BJ (cell line): ENCODE measurements at regions not wholly inside any gene's neighbourhood (a gene's known extent, or its start where the extent isn't known, plus 50 kb on each side); places are given as distances from the start of the nearest gene placed in this dataset.

ENCODE experiments used
- CTCF ChIA-PET: fragments of 350-600 bp; formaldehyde crosslinking; extraction: SDS; loops from one replicate; lab custom pipeline; 2021; ENCODE audit warnings: antibody characterized with exemption, inconsistent platforms; lab: Yijun Ruan, JAX
- POLR2A ChIA-PET: fragments of 300-600 bp; sonication (Branson Sonifier 250); formaldehyde crosslinking; extraction: SDS; loops from one replicate; lab custom pipeline; 2021; ENCODE audit warnings: antibody characterized with exemption; lab: Charles Lee
- DNase-seq: peaks from one replicate; pipeline ENCODE4 v3.0.0-alpha.2; 2011; ENCODE audit warnings: low read depth
- H3K27me3 ChIP-seq: 2 replicates; pipeline ENCODE4 v1.6.0; 2011; ENCODE audit warnings: low read length; ENCODE audit not compliant: control insufficient read depth, insufficient read depth
- H3K36me3 ChIP-seq: 2 replicates; pipeline ENCODE4 v1.5.1; 2011; ENCODE audit warnings: low read length; ENCODE audit not compliant: control insufficient read depth, insufficient read depth
- H3K4me3 ChIP-seq: 2 replicates; pipeline ENCODE4 v1.5.1; 2011; ENCODE audit warnings: low read depth, mild to moderate bottlenecking, control low read depth, low read length
- TF ChIP-seq, protein P1 (sequence below): IDR thresholded peaks from 2 replicates; pipeline ENCODE4 v1.5.1; 2011; ENCODE audit warnings: low read depth, mild to moderate bottlenecking, control low read depth, inconsistent platforms, low read length, moderate library complexity; ENCODE audit not compliant: insufficient read depth

DNA sequence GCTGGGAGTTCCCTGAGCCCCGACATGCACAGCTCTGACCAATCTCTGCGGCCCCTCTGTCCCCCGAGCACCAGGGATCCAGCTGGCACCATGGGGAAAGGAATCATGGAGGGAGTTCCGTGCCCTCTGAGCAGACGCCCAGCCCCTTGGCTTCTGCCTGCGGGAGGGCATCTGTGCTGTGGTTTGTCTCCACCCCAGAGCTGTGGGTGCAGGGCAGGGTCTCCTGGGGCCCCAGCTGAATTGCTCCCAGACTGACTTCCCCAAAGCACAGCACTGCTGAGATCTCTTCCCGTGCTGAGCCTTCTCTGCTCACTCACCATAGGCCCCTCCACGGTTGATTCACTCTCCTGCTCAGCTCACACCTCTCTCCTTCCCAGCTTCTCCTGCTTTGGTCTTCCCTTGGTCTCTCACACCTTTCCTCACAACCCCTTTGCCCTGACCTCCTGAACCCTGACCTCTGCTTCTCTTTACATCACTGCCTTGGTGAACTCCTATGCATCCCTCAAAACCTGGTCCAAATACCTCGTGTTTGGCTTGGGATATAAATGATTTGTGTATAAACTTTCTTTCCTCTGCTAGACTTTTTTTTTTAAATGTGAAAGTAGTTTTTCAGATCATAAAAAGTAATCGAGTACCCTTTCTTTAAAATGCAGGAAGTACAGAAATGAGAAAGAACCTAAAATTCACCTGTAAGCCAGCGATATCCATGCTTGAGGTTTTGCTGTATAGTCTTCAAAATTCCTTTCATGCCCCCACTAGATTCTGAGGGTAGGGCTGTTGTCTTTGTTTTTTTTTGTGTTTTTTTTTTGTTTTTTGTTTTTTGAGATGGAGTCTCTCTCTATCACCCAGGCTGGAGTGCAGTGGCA is 265.3 kb downstream of the SEC14L1 start:
- H3K4me3 ChIP-seq = no peak overlapping the region
- peaks cover 24% of the 10 kb centered on the region for H3K36me3 ChIP-seq
- CTCF ChIA-PET = interaction anchor here (1.2 to 2.5 kb wide), 6 partner anchors 15 to 75 kb away, joined by 3 to 8 read pairs (median 5); no protein-coding TSS in a partner anchor
- TF ChIP-seq, protein P1, sequence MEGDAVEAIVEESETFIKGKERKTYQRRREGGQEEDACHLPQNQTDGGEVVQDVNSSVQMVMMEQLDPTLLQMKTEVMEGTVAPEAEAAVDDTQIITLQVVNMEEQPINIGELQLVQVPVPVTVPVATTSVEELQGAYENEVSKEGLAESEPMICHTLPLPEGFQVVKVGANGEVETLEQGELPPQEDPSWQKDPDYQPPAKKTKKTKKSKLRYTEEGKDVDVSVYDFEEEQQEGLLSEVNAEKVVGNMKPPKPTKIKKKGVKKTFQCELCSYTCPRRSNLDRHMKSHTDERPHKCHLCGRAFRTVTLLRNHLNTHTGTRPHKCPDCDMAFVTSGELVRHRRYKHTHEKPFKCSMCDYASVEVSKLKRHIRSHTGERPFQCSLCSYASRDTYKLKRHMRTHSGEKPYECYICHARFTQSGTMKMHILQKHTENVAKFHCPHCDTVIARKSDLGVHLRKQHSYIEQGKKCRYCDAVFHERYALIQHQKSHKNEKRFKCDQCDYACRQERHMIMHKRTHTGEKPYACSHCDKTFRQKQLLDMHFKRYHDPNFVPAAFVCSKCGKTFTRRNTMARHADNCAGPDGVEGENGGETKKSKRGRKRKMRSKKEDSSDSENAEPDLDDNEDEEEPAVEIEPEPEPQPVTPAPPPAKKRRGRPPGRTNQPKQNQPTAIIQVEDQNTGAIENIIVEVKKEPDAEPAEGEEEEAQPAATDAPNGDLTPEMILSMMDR = no peak
- POLR2A ChIA-PET = no interaction called here
- no peaks in the 10 kb centered on the region for H3K27me3 ChIP-seq
- DNase-seq = no peak

DNA sequence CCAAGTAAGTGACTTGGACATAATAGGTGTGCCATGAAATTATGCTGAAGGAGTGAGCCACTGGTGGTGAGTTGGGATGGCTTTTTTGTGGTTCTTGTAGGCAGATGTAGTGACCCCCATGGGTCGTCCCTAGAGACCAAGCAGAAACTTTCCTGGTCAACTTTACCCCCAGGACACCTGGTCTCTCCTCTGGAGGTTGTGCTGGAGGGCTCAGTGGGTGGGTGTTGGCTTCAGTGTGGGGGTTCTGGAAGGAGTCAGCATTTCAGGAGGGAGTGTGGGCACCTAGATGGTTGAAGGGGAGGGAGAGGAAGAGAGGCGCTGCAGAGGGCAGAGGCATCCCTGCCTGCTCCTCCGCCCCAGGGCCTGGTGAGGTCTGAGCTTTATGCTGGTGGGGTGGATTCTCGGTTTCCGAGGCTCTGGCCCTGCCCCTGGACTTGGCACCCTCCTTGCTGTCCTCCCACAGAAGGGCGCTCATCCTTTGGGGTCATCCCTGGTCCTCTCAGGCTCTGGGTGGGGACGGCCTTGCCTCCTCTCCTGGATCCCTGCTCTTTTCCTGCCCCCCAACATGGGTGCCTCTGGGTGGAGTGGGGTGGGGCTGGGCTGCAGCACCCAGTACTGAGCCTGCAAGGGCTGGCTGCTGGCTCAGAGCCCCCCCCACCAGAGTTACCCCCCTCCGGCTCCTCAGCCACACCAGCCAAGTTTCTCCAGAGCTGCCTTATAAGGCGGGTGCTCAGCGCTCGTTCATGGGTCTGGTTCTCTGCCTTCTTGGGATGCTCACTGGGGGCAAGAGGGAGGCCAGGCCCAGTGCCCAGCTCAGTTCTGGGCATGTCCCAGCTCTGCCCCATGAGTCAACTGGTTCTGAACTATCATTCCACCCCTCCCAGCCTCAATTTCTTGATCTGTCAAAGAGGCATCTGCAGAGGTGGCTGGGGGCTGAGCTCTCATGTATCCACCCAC is 266.8 kb downstream of the SEC14L1 start:
- DNase-seq = no peak
- TF ChIP-seq, protein P1 = no peak
- POLR2A ChIA-PET = no interaction called here
- no peak overlapping the region for H3K4me3 ChIP-seq
- peaks cover 20% of the 10 kb centered on the region for H3K36me3 ChIP-seq
- CTCF ChIA-PET = interaction anchor here (1.3 to 2.5 kb wide), 3 partner anchors 11 to 77 kb away, joined by 4 to 8 read pairs (median 4); no protein-coding TSS in a partner anchor
- no peaks in the 10 kb centered on the region for H3K27me3 ChIP-seq

DNA sequence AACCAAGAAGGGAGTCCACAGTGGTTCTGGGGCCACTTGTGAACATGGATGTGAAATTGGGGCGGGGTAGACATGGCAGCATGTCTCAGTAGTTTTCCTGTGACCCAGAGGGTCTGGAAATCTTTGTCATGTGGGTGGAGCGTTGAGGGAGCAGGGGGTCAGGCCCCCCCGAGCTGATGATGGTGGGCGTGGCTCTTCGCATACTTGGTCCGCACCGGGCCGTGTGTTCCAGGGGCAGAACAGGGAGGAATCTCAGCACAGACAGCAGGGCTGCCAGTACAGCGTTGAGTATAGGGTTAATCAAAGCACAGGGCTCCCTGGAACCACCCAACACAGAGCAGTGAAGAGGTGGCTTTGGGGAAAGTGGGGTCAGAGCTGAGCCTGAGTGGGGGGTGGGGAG is 267.5 kb downstream of the SEC14L1 start:
- ChIA-PET POLR2A (no interaction called here), CTCF (interaction anchor here (1.3 to 1.5 kb wide), 2 partner anchors 12 to 77 kb away, joined by 4 read pairs; no protein-coding TSS in a partner anchor)
- no peaks in the 10 kb centered on the region for H3K27me3 ChIP-seq
- TF ChIP-seq, protein P1 = no peak
- H3K4me3 ChIP-seq = no peak overlapping the region
- no peak for DNase-seq
- peaks cover 13% of the 10 kb centered on the region for H3K36me3 ChIP-seq

DNA sequence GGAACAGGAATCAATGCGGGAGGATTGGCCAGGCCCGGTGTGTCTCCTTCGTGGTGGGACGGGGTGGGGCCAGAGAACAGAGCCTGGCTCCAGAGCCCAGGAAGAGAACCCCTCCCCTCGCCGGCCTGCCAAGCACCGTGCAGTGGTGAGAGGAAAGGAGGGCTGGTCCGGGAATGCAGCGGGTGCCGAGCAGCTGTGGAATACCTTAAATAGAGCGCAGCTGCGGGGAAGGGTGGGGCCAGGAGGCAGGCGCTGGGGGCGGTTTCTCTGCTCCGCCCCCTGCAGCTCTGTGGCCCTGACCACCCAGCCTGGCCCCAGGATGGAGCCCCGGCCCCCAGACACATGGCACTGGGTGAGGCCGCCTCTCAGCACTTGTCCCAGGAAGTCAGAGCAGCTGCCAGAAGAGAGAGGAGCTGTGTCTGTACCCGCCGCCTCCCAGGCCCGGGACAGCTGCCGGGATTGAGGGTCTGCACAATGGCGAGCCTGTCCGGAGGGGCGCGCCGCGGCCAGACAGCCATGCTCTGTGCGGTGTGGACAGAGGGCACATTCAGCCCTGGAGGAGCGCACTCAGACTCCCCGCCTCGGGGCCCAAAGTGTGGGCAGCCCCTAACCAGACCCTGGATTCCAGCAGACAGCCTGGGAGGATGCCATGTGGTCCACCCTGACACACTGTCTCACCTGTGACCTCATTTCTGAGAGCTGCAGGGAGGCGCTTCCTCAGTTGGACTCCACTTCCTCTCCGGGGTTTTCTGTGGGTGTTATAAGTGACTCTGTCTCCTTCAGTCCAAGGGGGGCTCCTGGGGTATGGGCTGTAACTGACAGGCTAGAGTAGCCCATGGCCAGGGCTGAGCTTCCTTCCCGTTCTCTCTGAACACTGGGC is 268.8 kb downstream of the SEC14L1 start:
- CTCF ChIA-PET = interaction anchor here (0.7 to 1.7 kb wide), 7 partner anchors 9 to 92 kb away, joined by 3 to 8 read pairs (median 3); no protein-coding TSS in a partner anchor
- POLR2A ChIA-PET = interaction anchor here (1.0 kb wide), 1 partner anchor 11 kb away, joined by 3 read pairs; no protein-coding TSS in a partner anchor
- peaks cover 9% of the 10 kb centered on the region for H3K36me3 ChIP-seq
- TF ChIP-seq, protein P1 = no peak
- no peaks in the 10 kb centered on the region for H3K27me3 ChIP-seq
- H3K4me3 ChIP-seq = no peak overlapping the region
- DNase-seq = no peak
